ENCODE measurements at regions not wholly inside any gene's neighbourhood (a gene's known extent, or its start where the extent isn't known, plus 50 kb on each side); places are given as distances from the start of the nearest gene placed in this dataset.

GRCh38 chr18:37660658-37661057 lies 95.1 kb upstream of the CELF4 start:
- TF ChIP-seq CTCF (IDR thresholded peaks at IDR 0.05) (no peak), POLR2A (IDR thresholded peaks at IDR 0.05) (no peak)

All from Peyer's patch (tissue), 4 donors.